OCI-LY1 (cell line): ENCODE measurements at regions not wholly inside any gene's neighbourhood (a gene's known extent, or its start where the extent isn't known, plus 50 kb on each side); places are given as distances from the start of the nearest gene placed in this dataset.

Source experiments
- CTCF ChIP-seq: fragments of 200-600 bp; sonication (generic), shearing (Covaris generic); IDR thresholded peaks from 2 replicates; pipeline ENCODE4 v1.5.1; 2017; ENCODE audit warnings: mild to moderate bottlenecking, antibody characterized with exemption, low read length, moderate library complexity, mixed read lengths
- EZH2 ChIP-seq: fragments of 200-600 bp; sonication (generic), shearing (Covaris generic); IDR thresholded peaks from 2 replicates; pipeline ENCODE4 v1.8.0; 2017; ENCODE audit warnings: borderline replicate concordance, mixed run types, mild to moderate bottlenecking, antibody characterized with exemption, low read length, moderate library complexity, mixed read lengths

GRCh38 chr1:57683037-57683942 is 259.4 kb upstream of the DAB1 start:
- TF ChIP-seq CTCF (no peak), EZH2 (no peak)
